K562 (cell line): ENCODE measurements at regions not wholly inside any gene's neighbourhood (a gene's known extent, or its start where the extent isn't known, plus 50 kb on each side); places are given as distances from the start of the nearest gene placed in this dataset.

ENCODE experiments used
- ATAC-seq: fragments of 200-7000 bp; cut with Tn5 transposase; 3 replicates; pipeline ENCODE4 v1.9.1; 2020; ENCODE audit warnings: moderate library complexity
- BruUV-seq: library from RNA; stranded (reverse); fragments of 400-500 nt; replicated peaks from 2 replicates; lab custom pipeline; 2021; lab: Mats Ljungman, UMichigan
- CTCF ChIA-PET: fragments of 300-600 bp; formaldehyde crosslinking; extraction: SDS; loops from one replicate; lab custom pipeline; 2021; ENCODE audit warnings: low intra/inter-chr PET ratio; lab: Yijun Ruan, JAX
- POLR2A ChIA-PET: fragments of 300-600, 350-650 bp; sonication (Branson Sonifier 250); formaldehyde crosslinking; extraction: SDS; loops from one replicate; lab custom pipeline; 2021; ENCODE audit warnings: antibody characterized with exemption, inconsistent platforms; lab: Yijun Ruan, JAX
- DNase-seq, 4 experiments: peaks; one replicate each; pipeline versions ENCODE4 v3.0.0 to v3.0.0-alpha.2; 2011 to 2018; ENCODE audit warnings: low spot score in 3 of 4, mixed read lengths in 3 of 4; ENCODE audit errors: extremely low read depth in 1 of 4
- FAIRE-seq: peaks from 2 replicates; lab custom pipeline; 2011; peaks lifted over from hg19 to GRCh38; lab: Jason Lieb, UNC
- H2AFZ ChIP-seq: 2 replicates; pipeline ENCODE4 v1.6.0; 2011; ENCODE audit warnings: low read depth, low read length, control low read depth, inconsistent platforms
- H3K27ac ChIP-seq: fragments of 200-600 bp; 3 replicates; pipeline ENCODE4 v1.8.0; 2011; ENCODE audit warnings: low read depth, mild to moderate bottlenecking, control low read depth, inconsistent platforms, low read length, moderate library complexity, mixed read lengths; ENCODE audit errors: extremely low read depth
- H3K27me3 ChIP-seq, 2 experiments: fragments of 300-600 bp in 1 of 2; 2 replicates in 1 of 2; 3 replicates in 1 of 2; pipeline versions ENCODE4 v1.6.0 to v1.8.0; 2011; ENCODE audit warnings: inconsistent platforms in 2 of 2, low read length in 2 of 2, mild to moderate bottlenecking in 1 of 2, mixed read lengths in 1 of 2, moderate library complexity in 1 of 2; ENCODE audit not compliant: control insufficient read depth in 2 of 2, insufficient read depth in 2 of 2
- H3K36me3 ChIP-seq: fragments of 300-600 bp; 3 replicates; pipeline ENCODE4 v1.8.0; 2011; ENCODE audit warnings: mild to moderate bottlenecking, low read length, inconsistent platforms; ENCODE audit not compliant: control insufficient read depth, insufficient read depth
- H3K4me1 ChIP-seq, 2 experiments: fragments of 200-600 bp in 1 of 2; replicated peaks in 1 of 2; 2 replicates in 1 of 2; 3 replicates in 1 of 2; pipeline versions ENCODE4 v1.5.1 to v1.8.0; 2011; ENCODE audit warnings: inconsistent platforms in 2 of 2, low read length in 2 of 2, mild to moderate bottlenecking in 1 of 2, mixed read lengths in 1 of 2, moderate library complexity in 1 of 2; ENCODE audit not compliant: control insufficient read depth in 2 of 2, insufficient read depth in 2 of 2
- H3K4me2 ChIP-seq: 2 replicates; pipeline ENCODE4 v1.6.1; 2011; ENCODE audit warnings: low read length, control low read depth, inconsistent platforms, mixed read lengths; ENCODE audit not compliant: insufficient read depth
- H3K4me3 ChIP-seq: fragments of 200-600 bp; sonication (generic), shearing (Covaris generic); 2 replicates; pipeline ENCODE4 v1.5.1; 2016; ENCODE audit warnings: control low read depth, inconsistent platforms
- H3K79me2 ChIP-seq: fragments of 200-600 bp; 3 replicates; pipeline ENCODE4 v1.8.0; 2011; ENCODE audit warnings: low read length, inconsistent platforms; ENCODE audit not compliant: control insufficient read depth, insufficient read depth
- H3K9ac ChIP-seq, 2 experiments: 2 replicates each; pipeline versions ENCODE4 v1.6.0 to v1.6.1; 2011; ENCODE audit warnings: low read depth in 2 of 2, low read length in 2 of 2, control low read depth in 1 of 2, inconsistent platforms in 1 of 2, mild to moderate bottlenecking in 1 of 2, mixed read lengths in 1 of 2; ENCODE audit not compliant: insufficient read depth in 1 of 2
- H3K9me1 ChIP-seq: one replicate; pipeline ENCODE4 v1.6.0; 2011; ENCODE audit warnings: inconsistent platforms, mild to moderate bottlenecking, low read length, moderate library complexity; ENCODE audit not compliant: control insufficient read depth, insufficient read depth
- H3K9me3 ChIP-seq: replicated peaks from 2 replicates; pipeline ENCODE4 v1.5.1; 2011; ENCODE audit warnings: low read depth, low read length, inconsistent platforms; ENCODE audit not compliant: control insufficient read depth, insufficient read depth
- H4K20me1 ChIP-seq: replicated peaks from 2 replicates; pipeline ENCODE4 v1.6.1; 2011; ENCODE audit warnings: low read length, inconsistent platforms, mixed read lengths; ENCODE audit not compliant: control insufficient read depth, insufficient read depth
- ARID1B ChIP-seq: fragments of 450-650 bp; IDR thresholded peaks from 2 replicates; pipeline ENCODE4 v1.6.1; 2016; ENCODE audit warnings: antibody characterized with exemption, mild to moderate bottlenecking, inconsistent platforms
- CBX3 ChIP-seq, 2 experiments: IDR thresholded peaks; 1 replicate in 1 of 2; 2 replicates in 1 of 2; pipeline ENCODE4 v1.6.1; 2012; ENCODE audit warnings: inconsistent platforms in 2 of 2, low read length in 2 of 2, borderline replicate concordance in 1 of 2, control low read depth in 1 of 2
- CCAR2 ChIP-seq: fragments of 200-400 bp; formaldehyde crosslinking; IDR thresholded peaks from 2 replicates; pipeline ENCODE4 v1.6.1; 2017; ENCODE audit warnings: mild to moderate bottlenecking, low read depth, low read length
- ELF1 ChIP-seq: fragments of 200-800 bp; sonication (Bioruptor generic); IDR thresholded peaks from 2 replicates; pipeline ENCODE4 v1.6.1; 2016; ENCODE audit warnings: missing genetic modification characterization, missing compliant biosample characterization
- HCFC1 ChIP-seq: IDR thresholded peaks from 2 replicates; pipeline ENCODE4 v1.6.1; 2012; ENCODE audit warnings: low read depth, low read length, improper control_type of control experiment
- ILF3 ChIP-seq: fragments of 450-650 bp; IDR thresholded peaks from 2 replicates; pipeline ENCODE4 v1.6.1; 2018; ENCODE audit warnings: antibody characterized with exemption, mild to moderate bottlenecking, moderate library complexity, borderline replicate concordance
- KDM5B ChIP-seq: fragments of 200-600 bp; sonication (generic); IDR thresholded peaks from 2 replicates; pipeline ENCODE4 v1.6.1; 2012; ENCODE audit warnings: low read depth, mild to moderate bottlenecking, moderate library complexity, low read length, control low read depth, inconsistent platforms; ENCODE audit not compliant: insufficient replicate concordance
- MEIS2 ChIP-seq: fragments of 450-650 bp; IDR thresholded peaks from 2 replicates; pipeline ENCODE4 v1.6.1; 2014; ENCODE audit warnings: mild to moderate bottlenecking; ENCODE audit not compliant: partially characterized antibody
- NFYB ChIP-seq: IDR thresholded peaks from 2 replicates; pipeline ENCODE4 v1.6.1; 2011; ENCODE audit warnings: mild to moderate bottlenecking, moderate library complexity; ENCODE audit not compliant: insufficient read length; ENCODE audit errors: extremely low read depth
- RBBP5 ChIP-seq: fragments of 200-600 bp; sonication (generic); IDR thresholded peaks from 2 replicates; pipeline ENCODE4 v1.6.1; 2012; ENCODE audit warnings: borderline replicate concordance, mild to moderate bottlenecking, low read length, control low read depth, inconsistent platforms; ENCODE audit not compliant: insufficient read depth, poor library complexity, severe bottlenecking
- STAT5A ChIP-seq: IDR thresholded peaks from 2 replicates; pipeline ENCODE4 v1.6.1; 2012; ENCODE audit warnings: low read length, inconsistent platforms, borderline replicate concordance
- TEAD2 ChIP-seq: fragments of 450-650 bp; IDR thresholded peaks from 2 replicates; pipeline ENCODE4 v1.6.1; 2016; ENCODE audit warnings: missing genetic modification characterization, control low read depth, missing compliant biosample characterization
- TEAD4 ChIP-seq, 2 experiments: sonication (generic) in 1 of 2; formaldehyde crosslinking in 1 of 2; IDR thresholded peaks; 2 replicates each; pipeline versions ENCODE4 v1.6.1 to v1.8.0; 2012 to 2022; ENCODE audit warnings: borderline replicate concordance in 1 of 2, inconsistent platforms in 1 of 2, low read length in 1 of 2, mild to moderate bottlenecking in 1 of 2, missing genetic modification reagents in 1 of 2
- ZNF143 ChIP-seq: sonication (generic); formaldehyde crosslinking; IDR thresholded peaks from 2 replicates; pipeline ENCODE4 v1.9.0; 2022; ENCODE audit warnings: mild to moderate bottlenecking, missing genetic modification reagents
- WGBS: fragments of 100-300 bp; shearing (Covaris generic); methylation state at CpG from one replicate; pipeline ENCODE4 v1.1.6; 2016; ENCODE audit warnings: low coverage, mixed read lengths; ENCODE audit not compliant: insufficient coverage; ENCODE audit errors: missing lambda C conversion rate; 5-methylcytosine and 5-hydroxymethylcytosine counted together
- in situ Hi-C: fragments of 300-500 bp; cut with MboI; formaldehyde crosslinking; loops from 4 replicates; pipeline ENCODE4 v1.15.0; 2018; ENCODE audit warnings: inconsistent platforms, mixed read lengths
- intact Hi-C: fragments of 100-400 bp; cut with micrococcal nuclease; formaldehyde crosslinking; loops from 2 replicates; pipeline ENCODE4 v1.14.2; 2022
- TF ChIP-seq, protein P1 (sequence below): fragments of 450-650 bp; IDR thresholded peaks from 2 replicates; pipeline ENCODE4 v1.6.1; 2016; ENCODE audit warnings: borderline replicate concordance
- TF ChIP-seq, protein P2 (sequence below), 2 experiments: fragments of 450-650 bp; IDR thresholded peaks; 2 replicates each; pipeline ENCODE4 v1.6.1; 2016

DNA sequence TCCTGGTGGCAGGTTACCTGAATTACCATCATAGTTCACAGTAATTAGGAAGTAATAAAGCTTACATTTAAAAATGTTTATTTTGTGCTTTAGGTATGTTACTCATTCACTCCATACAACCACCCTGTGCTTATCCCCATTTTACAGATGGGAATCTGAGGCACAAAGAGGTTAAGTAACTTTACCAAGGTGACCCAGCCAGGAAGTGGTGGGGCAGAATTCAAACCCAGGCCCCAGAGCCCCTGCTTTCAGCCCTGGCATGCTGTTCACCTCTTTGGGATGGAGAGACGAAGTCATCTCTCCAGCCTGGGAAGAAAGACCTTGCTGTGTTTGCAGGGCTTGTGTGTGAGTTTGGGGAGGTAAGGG is 285.6 kb upstream of the TPM1 start:
- no TSS peak for BruUV-seq
- 0% methylated on average over 1 of the region's 1 CpG for WGBS
- H3K4me3 ChIP-seq = no peak overlapping the region
- intact Hi-C loops (no loop called here), in situ Hi-C loops (no loop called here)
- H3K4me1 ChIP-seq = no peaks in the 10 kb centered on the region
- peaks cover 30 to 42% of the 10 kb centered on the region in 2 experiments for H3K27me3 ChIP-seq
- H3K9ac ChIP-seq = no peak overlapping the region
- FAIRE-seq (no peak), ATAC-seq (no peak), DNase-seq (no peak)
- H4K20me1 ChIP-seq = no peaks in the 10 kb centered on the region
- H3K79me2 ChIP-seq = no peaks in the 10 kb centered on the region
- no peak overlapping the region for H3K4me2 ChIP-seq
- POLR2A ChIA-PET = interaction anchor here (1.2 kb wide), 1 partner anchor 8 kb away, joined by 3 read pairs; no protein-coding TSS in a partner anchor
- no peaks in the 10 kb centered on the region for H3K9me3 ChIP-seq
- H2AFZ ChIP-seq = no peak overlapping the region
- TF ChIP-seq TEAD2 (tag) (no peak), MEIS2 (no peak), ZNF143 (no peak), KDM5B (no peak), ILF3 (no peak), CBX3 (IDR thresholded peaks at IDR 0.05; ENCODE audit: borderline replicate concordance in 1 of 2, low read length in 2 of 2) (no peak), CCAR2 (no peak), NFYB (no peak), ELF1 (tag) (no peak), STAT5A (no peak), RBBP5 (no peak), HCFC1 (no peak), TEAD4 (IDR thresholded peaks at IDR 0.05; ENCODE audit: low read length) (no peak), TEAD4 (CRISPR knock-in tag; IDR thresholded peaks at IDR 0.05; ENCODE audit: borderline replicate concordance) (no peak), ARID1B (no peak)
- TF ChIP-seq, protein P1, sequence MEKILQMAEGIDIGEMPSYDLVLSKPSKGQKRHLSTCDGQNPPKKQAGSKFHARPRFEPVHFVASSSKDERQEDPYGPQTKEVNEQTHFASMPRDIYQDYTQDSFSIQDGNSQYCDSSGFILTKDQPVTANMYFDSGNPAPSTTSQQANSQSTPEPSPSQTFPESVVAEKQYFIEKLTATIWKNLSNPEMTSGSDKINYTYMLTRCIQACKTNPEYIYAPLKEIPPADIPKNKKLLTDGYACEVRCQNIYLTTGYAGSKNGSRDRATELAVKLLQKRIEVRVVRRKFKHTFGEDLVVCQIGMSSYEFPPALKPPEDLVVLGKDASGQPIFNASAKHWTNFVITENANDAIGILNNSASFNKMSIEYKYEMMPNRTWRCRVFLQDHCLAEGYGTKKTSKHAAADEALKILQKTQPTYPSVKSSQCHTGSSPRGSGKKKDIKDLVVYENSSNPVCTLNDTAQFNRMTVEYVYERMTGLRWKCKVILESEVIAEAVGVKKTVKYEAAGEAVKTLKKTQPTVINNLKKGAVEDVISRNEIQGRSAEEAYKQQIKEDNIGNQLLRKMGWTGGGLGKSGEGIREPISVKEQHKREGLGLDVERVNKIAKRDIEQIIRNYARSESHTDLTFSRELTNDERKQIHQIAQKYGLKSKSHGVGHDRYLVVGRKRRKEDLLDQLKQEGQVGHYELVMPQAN = no peak
- TF ChIP-seq, protein P2, sequence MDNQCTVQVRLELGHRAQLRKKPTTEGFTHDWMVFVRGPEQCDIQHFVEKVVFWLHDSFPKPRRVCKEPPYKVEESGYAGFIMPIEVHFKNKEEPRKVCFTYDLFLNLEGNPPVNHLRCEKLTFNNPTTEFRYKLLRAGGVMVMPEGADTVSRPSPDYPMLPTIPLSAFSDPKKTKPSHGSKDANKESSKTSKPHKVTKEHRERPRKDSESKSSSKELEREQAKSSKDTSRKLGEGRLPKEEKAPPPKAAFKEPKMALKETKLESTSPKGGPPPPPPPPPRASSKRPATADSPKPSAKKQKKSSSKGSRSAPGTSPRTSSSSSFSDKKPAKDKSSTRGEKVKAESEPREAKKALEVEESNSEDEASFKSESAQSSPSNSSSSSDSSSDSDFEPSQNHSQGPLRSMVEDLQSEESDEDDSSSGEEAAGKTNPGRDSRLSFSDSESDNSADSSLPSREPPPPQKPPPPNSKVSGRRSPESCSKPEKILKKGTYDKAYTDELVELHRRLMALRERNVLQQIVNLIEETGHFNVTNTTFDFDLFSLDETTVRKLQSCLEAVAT (IDR thresholded peaks at IDR 0.05) = no peak
- H3K9me1 ChIP-seq = no peaks in the 10 kb centered on the region
- H3K36me3 ChIP-seq = no peaks in the 10 kb centered on the region
- CTCF ChIA-PET = no interaction called here
- H3K27ac ChIP-seq = no peak overlapping the region
